CD1c-positive myeloid dendritic cell (primary cell): ENCODE measurements at regions not wholly inside any gene's neighbourhood (a gene's known extent, or its start where the extent isn't known, plus 50 kb on each side); places are given as distances from the start of the nearest gene placed in this dataset.
"Not testable (repeated sequence)": the region's sequence is repeated elsewhere in the genome, so short reads cannot be mapped to it uniquely, and the experiment has no call there.

Experiments
- DNase-seq: peaks from one replicate; pipeline ENCODE4 v3.0.0-alpha.2; 2016; ENCODE audit errors: extremely low spot score

DNA sequence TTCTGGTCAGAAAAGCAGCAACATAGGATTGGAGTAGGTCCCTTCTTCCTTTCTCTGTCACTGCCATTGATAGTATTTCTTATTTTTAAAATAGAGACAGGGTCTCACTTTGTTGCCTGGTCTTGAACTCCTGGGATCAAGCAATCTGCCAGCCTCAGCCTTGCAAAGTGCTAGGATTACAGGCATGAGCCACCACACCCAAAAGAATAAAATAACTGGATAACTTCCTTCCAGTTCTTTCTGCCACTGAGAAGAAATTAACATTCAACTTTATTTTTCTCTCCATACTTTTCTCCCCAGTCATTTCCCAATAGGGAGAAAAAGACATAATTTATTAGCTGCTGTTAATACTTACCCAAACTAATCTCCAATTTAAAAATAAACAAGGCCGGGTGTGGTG is 91.9 kb upstream of the MED13 start:
- DNase-seq: no peak

DNA sequence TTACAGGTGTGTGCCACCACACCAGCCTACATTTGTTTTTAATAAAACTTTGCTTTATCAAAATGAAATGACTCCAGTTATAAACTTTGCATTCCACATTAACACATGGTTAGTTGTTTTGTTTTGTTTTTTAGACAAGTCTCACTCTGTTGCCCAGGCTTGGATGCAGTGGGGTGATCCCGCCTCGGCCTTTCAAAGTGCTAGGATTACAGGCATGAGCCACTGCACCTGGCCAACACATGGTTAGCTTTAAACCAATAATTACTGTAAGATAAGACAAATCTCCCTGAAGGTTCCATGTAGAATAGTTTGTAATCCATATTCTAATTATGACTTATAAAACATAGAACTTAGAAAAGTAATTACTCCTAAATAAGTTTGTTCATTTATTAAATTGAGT is 89.8 kb upstream of the MED13 start:
- DNase-seq: no peak

DNA sequence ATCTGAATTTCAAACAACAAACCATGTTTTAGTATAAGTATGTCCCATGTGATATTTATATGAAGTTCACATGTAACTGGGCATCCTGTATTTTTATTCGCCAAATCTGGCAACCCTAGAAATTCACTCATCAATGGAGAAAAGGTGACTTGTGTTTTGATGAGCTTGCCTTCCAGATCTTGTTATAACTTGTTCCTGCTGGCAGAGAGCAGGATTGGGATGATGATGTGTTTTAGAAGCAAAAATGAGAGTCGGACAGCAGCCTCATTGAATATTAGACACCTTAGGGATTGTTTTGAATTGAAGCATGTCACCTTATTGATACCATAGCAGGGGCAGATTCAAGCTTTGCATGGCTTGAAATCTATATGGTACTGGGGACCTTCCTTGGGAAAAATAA is 85.4 kb upstream of the MED13 start:
- no peak for DNase-seq

DNA sequence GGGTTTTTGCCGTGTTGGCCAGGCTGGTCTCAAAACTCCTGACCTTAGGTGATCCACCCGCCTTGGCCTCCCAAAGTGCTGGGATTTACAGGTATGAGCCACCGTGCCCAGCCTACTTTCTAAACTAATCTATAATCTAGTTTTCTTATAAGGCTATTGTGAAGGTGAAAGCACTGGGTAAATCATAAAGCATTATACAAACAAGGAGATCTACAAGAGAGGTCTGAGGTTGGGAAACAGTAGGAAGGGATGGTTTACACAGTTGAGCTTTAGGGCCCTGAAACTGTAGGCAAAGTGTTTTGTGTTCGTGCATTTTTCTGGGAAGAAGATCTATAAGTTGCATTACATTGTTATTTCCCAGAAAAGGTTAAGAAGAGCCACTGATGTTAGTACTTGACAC is 84.9 kb upstream of the MED13 start:
- DNase-seq: no peak

DNA sequence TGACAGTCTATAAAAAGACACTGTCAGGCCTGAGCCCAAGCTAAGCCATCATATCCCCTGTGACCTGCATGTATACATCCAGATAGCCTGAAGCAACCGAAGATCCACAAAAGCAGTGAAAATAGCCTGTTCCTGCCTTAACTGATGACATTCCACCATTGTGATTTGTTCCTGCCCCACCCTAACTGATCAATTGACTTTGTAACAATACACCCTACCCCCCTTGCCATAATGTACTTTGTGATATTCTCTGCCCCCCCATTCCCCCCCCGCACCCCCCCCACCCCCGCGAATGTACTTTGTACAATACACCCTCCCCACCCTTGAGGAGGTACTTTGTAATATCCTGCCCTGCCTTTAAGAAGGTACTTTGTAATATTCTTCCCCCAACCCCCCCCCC is 82.2 kb upstream of the MED13 start:
- no peak for DNase-seq

DNA sequence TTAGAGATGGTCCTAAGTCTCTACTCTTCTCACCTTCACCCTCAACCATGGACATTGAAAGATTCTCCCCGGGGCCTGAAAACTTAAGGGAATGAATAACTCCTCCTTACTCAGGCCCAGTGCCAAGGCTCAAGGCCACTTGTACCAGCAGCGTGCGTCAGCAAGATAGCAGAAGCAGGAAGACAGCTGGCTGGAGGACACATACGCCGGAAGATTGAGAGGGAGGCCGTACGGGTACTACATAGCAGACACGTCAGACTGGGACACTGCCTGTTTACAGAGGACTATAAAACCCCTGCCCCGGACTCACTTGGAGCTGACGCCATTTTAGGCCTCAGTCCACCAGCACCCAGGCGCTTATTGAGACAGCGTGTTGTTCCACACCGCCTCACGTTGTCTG is 75.8 kb upstream of the MED13 start:
- no peak for DNase-seq

DNA sequence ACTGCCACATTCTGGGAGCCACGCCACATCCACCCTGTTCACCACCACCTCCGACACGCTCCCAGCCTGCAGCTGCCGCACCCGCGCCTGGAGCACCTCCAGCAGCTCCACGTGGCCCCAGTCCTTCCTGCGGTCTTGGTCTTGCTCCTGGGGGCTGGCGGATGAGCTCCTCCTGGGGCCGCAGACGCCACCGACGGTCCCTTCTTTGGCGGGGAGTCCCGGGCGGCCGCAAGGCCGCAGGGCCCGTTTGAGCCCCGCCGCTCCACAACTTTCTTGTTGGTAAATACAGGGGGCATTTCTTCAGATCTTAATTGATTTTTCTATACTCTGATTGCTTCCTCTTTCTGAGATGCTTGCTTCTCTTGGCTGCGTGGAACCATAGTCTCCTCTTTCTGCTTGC is 75.3 kb upstream of the MED13 start:
- no peak for DNase-seq

DNA sequence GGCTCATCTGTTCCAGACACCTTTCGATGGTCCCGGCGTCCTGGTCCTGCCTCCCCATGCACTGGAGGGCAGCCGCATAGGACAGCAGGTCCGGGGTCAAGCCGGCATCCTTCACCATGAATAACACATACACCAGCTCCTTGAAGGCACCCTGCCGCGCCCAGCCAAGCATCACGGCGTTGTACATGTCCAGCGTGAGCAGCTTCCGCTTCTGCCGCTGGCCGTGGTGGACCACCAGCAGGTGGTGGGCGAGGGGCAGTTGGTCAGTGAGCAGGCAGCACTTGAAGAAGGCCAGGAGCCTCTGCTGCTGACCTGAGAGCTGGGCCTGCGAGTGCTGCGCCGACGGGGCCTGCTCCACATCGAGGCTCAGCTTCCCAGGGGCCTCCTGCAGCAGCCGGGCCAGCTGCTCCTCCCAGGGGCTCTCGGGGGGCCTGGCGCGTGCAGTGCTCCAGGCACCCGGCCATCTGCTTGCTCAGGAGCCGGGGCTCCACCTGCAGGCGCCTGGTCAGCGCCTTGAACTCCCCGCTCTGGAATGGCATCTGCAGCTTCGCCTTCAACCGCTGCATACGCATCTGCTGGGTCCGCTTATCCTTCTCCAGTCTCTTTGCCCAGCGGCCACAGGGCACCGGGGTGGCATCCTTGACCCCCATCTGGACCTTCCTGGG is 74.7 kb upstream of the MED13 start:
- DNase-seq: not testable (repeated sequence)

DNA sequence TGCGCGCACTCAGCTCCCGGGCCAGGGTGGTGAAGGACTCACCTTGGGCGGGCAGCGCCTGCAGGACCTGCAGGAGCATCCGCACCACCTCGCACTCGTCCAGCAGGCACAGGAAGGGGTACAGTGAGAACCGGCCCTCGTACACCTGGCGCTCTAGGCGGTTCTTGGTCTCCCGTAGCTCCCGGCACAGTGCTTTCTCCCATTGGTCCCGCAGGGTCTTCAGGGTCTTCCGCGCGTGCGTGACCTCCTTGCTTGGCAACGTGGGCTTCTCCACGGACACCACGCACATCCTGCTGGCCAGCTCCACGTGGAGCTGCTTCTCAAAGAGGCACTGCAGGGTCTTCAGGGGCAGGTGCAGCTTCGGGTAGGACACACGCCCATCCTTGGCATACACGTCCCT is 74.1 kb upstream of the MED13 start:
- no peak for DNase-seq

DNA sequence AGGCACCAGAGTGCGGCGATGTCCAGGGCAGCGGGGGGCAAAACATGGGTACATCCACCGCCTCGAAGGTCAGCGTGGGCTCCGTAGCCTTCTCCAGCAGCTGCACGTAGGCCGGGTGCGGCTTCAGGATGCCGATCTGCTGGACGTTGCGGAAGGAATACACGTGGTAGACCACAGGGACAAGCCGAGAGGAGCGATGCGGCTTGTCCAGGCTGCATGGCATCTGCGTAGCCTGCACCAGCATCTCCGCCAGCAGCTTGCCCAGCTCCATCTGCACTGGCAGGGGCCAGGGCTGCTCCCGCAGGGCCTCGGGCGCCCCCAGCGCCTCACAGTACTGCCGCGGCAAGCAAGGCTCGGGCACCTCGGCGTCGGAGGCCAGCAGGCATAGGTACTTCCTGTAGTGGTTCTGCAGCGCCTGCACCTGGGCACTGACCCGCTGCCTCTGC is 73.6 kb upstream of the MED13 start:
- DNase-seq: not testable (repeated sequence)

DNA sequence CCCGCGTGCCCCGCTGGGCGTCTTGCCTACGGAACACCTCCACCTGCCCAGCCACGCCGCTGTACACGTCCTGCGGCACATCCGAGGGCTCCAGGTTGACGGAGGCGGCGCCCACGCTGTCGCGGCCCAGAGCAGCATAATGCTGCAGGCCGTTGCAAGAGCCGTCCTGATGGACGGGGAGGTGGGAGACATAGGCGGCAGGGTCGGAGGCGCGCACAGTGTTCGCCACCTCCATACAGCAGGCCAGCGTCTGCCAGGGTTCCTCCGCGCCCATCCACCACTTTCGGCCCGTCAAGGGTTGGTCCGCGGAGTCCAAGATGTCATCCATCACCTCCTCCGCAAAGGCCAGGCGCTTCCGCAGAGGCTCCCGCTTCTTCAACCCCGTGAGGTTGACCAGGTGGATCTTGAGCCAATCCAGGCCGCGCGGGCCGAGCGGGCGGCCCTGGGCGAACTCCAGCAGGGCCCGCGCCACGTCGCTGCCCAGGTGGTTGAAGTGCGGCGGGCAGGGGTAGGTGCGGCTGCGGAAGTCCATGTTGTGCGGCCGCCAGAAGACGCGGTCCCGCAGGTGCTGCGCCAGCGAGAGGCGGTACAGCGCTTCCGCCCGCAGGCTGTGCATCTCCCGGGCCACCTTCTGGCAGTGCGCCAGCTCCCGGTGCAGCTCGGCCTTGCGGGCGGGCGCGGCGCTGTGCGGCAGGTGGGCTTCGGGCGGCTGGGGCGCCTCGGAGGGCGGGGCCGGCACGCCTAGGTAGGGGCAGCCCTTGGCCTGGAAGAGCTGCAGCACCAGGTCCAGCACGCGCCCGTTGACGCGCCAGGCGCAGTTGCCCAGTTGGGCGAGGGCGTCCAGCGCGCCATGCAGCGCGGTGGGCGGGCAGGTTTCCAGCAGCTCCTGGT is 72.9 kb upstream of the MED13 start:
- not testable (repeated sequence) for DNase-seq

DNA sequence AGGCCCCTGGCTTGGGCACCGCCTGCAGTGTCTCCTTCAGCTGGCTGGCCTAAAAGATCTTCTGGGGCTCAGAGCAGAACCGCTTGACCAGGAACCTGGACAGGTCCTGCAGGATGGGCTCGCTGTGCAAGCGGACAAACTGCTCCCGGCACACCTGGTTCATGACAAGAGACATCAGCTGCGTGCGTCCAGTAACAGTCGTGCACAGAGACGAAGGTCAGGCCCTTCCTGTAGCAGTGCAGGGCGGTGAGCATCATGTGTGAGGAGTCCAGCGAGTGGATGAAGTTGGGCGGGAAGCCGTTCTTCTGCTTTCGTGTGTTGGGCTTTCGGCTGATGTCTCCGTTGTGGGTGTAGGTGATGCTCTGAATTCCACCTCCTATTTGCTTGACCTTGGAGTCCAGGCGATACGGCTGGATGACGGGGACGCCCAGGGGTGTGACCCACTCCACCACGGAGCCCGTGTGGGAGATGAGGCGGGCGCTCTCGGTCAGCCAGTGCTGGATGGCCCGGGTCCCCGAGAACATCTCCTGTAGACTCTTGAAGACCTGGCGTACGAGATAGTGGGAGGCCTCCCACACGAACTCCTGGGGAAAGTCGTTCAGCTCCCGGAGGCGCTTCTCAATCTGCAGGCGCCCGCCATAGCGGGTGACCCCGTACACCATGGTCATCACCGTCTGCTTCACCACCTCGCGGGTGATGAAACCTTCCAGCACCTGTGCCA is 72.1 kb upstream of the MED13 start:
- not testable (repeated sequence) for DNase-seq

DNA sequence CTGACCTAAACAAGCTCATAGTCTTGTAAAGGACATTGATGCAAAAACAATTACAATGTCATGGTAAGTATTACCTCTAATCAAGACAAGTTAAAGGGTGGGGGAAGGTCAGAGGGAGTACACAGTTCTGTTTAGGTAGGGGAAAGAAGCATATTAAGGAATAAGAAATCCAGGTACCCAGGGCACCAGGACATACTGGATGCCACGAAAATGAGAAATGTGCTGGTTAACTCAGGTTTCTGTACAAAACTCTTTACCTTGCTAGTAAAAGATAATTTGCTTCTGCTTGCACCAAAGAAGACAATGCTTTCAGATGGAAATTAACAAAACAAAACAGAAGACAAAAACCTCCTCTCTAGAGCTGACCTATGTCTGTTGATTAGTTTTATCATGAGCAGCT is 70.7 kb upstream of the MED13 start:
- no peak for DNase-seq

DNA sequence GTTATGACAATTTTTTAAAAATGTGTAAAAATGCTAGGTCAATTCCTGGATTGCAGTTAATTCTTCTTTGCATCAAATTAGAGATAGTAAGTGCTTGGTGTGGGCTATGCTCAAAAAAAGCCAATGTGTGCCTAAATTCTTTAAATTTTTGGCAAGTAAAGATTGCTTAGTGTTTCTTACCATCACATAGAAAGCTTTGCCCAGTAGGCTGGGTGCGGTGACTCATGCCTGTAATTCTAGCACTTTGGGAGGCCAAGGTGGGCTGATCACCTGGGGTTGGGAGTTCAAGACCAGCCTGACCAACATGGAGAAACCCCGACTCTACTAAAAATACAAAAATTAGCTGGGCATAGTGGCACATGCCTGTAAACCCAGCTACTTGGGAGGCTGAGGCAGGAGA is 70.0 kb upstream of the MED13 start:
- not testable (repeated sequence) for DNase-seq

DNA sequence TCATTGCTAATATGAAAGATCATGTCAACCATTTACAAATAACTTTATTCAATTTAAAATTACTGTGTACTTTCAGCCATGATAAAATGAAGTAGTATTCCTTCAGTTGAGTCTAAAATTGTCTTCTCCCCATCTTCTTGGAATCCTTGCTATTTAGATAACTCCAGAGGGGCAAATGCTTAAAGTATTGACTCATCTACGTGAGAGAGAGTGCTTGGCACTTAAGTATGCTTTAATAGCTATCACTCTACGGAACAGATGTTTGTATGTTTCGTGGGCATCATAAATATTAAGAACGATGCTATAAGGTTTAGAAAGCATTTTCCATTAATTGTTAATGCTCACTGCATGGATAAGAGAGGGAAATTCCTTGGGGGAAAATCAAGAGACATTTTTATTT is 69.3 kb upstream of the MED13 start:
- DNase-seq: no peak

DNA sequence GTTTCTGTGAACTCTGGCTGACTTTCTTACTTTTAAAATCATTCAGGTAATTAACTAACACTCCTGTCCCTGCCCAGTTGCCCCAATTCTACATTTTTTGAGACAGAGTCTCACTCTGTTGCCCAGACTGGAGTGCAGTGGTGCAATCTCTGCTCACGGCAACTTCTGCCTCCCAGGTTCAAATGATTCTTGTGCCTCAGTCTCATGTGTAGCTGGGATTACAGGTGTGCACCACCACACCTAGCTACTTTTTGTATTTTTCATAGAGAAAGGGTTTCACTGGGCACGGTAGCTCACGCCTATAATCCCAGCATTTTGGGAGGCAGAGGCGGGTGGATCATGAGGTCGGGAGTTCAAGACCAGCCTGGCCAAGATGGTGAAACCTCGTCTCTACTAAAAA is 66.2 kb upstream of the MED13 start:
- DNase-seq: not testable (repeated sequence)

DNA sequence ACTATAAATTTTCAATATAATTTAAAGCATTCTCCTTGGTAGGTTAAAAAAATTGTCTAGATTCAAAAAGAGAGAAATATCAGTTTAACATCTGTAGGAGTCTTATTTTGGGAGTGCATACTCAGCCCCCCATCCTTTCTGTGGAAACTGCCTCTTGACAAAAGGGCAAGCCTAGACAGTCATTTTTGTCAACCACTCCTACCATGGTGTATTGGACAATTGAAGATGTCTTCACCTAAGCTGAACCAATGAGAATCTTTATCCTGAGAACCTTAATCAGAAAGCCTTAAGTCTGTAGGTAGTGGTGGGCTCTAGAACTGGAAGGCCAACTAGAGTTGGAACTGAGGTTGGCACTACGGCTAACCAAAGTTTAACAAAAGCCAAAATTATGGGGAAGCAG is 65.7 kb upstream of the MED13 start:
- DNase-seq: no peak

DNA sequence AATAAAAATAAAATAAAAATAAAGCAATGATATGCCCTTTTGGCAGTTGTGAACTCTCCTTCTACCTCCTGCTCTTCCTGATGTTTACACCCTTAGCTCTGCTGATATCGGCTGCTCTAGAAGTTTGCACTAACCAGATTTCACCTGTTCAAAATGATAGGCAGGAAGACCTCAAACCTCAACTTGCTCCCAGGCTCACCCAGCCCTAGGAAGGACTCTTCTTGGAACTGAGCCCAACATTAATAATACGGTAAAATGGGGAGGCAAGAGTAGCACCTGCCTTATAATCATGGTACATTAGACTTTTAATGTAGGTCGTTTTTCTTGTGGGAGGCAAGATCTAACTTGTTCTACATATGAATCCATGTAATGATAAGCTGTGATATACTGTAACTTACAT is 61.2 kb upstream of the MED13 start:
- no peak for DNase-seq

DNA sequence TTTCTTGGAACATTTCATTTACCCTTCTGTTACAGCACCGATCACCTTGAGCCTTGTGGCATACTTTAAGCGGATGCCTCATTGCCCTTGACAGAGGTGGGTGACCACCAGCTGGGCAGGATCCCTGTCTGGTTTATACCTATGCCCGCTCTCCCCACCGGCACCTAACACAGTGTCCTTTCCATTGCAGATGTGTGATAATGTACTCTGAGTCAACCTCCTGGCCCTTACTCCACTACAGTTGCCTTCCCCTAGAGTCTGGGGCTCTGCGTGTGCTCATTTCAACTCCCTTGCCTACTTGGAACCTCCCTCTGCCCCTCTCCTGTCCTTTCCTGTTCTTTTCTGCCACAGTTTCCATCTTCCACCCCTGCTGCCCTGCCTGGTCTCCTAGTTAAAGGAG is 60.2 kb upstream of the MED13 start:
- DNase-seq: no peak

DNA sequence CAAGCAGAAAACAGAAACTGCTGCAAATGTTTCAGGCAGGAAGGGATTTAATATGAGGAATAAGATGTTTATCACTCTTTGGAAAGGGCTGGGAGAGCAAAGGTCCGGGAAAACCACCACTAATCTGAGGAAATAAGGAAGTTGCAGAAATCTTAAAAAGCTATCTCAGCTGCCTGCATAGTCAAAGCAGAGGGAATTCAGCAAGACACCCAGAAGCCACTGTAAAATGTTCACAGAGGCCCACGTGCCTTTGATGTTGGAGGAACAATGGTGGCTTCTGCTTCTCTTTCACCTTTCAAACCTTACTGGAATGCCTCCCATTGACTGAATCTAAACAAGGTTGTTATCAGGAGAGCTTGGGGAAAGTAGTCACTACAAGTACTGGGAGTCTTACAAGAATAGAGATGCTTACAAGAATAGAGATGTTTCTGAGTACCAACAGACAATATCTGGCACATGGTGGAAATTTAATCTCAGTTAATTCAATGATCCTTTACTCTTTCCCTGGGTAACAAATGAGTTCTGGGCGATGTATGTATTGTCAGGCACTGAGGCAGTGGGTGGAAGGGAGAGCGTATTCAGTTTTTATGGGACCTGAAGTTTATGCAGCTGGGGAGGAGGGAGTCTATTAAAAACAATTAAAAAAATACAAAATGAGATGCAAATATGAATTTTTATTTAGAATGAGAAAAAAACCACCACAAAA is 56.1 kb upstream of the MED13 start:
- DNase-seq: no peak

DNA sequence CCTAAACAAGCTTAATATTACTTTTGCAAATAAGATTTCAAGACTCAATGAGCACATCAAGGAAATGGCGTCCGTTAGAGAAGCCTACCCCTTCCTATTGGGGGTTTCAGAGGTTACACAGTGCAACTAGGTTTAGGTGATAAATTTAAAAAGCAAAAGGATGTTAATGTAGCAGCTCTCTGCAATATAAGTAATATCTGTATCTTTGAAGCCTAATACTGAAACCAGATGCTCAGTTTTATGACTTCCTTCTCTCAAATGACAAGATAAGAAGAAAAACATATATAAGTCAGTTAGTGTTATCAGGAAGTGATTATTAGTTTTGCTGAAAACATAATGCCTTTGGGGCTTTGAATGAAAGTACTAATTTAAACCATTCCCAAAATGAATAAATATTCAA is 54.3 kb upstream of the MED13 start:
- DNase-seq: no peak
